ENCODE measurements at regions not wholly inside any gene's neighbourhood (a gene's known extent, or its start where the extent isn't known, plus 50 kb on each side); places are given as distances from the start of the nearest gene placed in this dataset.

- peaks cover 0 to 3% of the 10 kb centered on the region in 2 donors for H3K9me3 ChIP-seq
- no peak for DNase-seq
- no peaks in the 10 kb centered on the region for H3K4me1 ChIP-seq
- no peak overlapping the region for H3K27ac ChIP-seq
- intact Hi-C loops (cut with DNase I; ENCODE audit: low total_unique reads) (no loop called here), in situ Hi-C loops (cut with MboI; ENCODE audit: low pct_ligation_motif_present in 1 of 4, low pct_unique_long_range_greater_than_20kb in 1 of 4, low sequenced_read_pairs in 3 of 4) (no loop called here)
- H3K36me3 ChIP-seq: no peaks in the 10 kb centered on the region
- no peak overlapping the region for H3K4me3 ChIP-seq
- no peak for TF ChIP-seq POLR2A (IDR thresholded peaks at IDR 0.05)
- TF ChIP-seq POLR2AphosphoS5 (IDR thresholded peaks at IDR 0.05): no peak
- TF ChIP-seq EP300 (IDR thresholded peaks at IDR 0.05; ENCODE audit: low read depth): no peak
- TF ChIP-seq, protein P1, sequence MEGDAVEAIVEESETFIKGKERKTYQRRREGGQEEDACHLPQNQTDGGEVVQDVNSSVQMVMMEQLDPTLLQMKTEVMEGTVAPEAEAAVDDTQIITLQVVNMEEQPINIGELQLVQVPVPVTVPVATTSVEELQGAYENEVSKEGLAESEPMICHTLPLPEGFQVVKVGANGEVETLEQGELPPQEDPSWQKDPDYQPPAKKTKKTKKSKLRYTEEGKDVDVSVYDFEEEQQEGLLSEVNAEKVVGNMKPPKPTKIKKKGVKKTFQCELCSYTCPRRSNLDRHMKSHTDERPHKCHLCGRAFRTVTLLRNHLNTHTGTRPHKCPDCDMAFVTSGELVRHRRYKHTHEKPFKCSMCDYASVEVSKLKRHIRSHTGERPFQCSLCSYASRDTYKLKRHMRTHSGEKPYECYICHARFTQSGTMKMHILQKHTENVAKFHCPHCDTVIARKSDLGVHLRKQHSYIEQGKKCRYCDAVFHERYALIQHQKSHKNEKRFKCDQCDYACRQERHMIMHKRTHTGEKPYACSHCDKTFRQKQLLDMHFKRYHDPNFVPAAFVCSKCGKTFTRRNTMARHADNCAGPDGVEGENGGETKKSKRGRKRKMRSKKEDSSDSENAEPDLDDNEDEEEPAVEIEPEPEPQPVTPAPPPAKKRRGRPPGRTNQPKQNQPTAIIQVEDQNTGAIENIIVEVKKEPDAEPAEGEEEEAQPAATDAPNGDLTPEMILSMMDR (IDR thresholded peaks at IDR 0.05): no peak
- no peaks in the 10 kb centered on the region for H3K27me3 ChIP-seq
- WGBS, 2 donors (ENCODE audit: low coverage in 1 of 2): 64 to 100% methylated on average over 1 to 2 of the region's 2 CpGs
Observed at GRCh38 chr7:97466071-97466470, 265.8 kb upstream of the TAC1 start.

DNA sequence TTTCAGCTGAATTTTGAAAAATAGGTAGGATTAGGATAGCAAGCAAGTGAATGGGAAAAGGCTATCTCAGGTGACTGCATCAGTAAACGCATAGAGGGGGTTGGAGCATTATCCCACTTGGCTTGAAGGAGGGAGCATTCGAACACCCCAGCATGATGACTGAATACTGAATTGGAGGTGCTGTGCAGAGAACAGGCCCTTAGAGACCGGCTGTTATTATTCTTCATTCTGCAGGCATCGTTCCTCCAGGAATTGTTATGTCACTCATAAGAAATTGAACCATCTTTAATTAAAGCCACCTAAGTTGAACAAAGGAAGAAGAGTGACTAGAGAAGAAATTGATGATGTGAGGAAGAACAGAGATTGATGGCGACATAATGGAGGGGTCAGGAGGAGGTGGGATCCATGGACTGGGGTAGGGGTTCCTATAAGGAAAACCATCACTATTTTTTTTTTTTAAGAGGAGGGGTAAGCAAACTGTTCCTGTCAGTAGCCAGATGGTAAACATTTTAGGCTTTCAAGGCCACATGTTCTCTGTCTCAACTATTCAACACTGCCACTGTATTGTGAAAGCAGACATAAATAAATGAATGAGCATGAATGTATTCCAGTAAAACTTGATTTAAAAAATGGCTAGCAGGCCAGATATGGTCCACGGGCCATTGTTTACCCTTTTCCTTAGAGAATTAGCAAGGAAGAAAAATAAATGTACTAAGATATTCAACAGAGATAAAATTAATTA is 264.7 kb upstream of the TAC1 start:
- no peaks in the 10 kb centered on the region for H3K36me3 ChIP-seq
- in situ Hi-C loops (cut with MboI; ENCODE audit: low pct_ligation_motif_present in 1 of 4, low pct_unique_long_range_greater_than_20kb in 1 of 4, low sequenced_read_pairs in 3 of 4) (no loop called here), intact Hi-C loops (cut with DNase I; ENCODE audit: low total_unique reads) (no loop called here)
- H3K9me3 ChIP-seq: no peaks in the 10 kb centered on the region
- 64 to 66% methylated on average over 6 of the region's 6 CpGs for WGBS, 2 donors (ENCODE audit: low coverage in 1 of 2)
- H3K4me1 ChIP-seq: no peaks in the 10 kb centered on the region
- no peak for DNase-seq
- no peak overlapping the region for H3K27ac ChIP-seq
- H3K27me3 ChIP-seq: no peaks in the 10 kb centered on the region
- no peak for TF ChIP-seq EP300 (IDR thresholded peaks at IDR 0.05; ENCODE audit: low read depth)
- TF ChIP-seq, protein P1 (IDR thresholded peaks at IDR 0.05): no peak
- TF ChIP-seq POLR2AphosphoS5 (IDR thresholded peaks at IDR 0.05): no peak
- no peak for TF ChIP-seq POLR2A (IDR thresholded peaks at IDR 0.05)
- H3K4me3 ChIP-seq: no peak overlapping the region

- TF ChIP-seq POLR2A (IDR thresholded peaks at IDR 0.05): no peak
- TF ChIP-seq EP300 (IDR thresholded peaks at IDR 0.05; ENCODE audit: low read depth): no peak
- TF ChIP-seq, protein P1 (IDR thresholded peaks at IDR 0.05): no peak
- TF ChIP-seq POLR2AphosphoS5 (IDR thresholded peaks at IDR 0.05): no peak
- Histone ChIP-seq H3K27ac (no peak overlapping the region), H3K36me3 (no peaks in the 10 kb centered on the region), H3K27me3 (no peaks in the 10 kb centered on the region), H3K4me1 (no peaks in the 10 kb centered on the region), H3K4me3 (no peak overlapping the region), H3K9me3 (no peaks in the 10 kb centered on the region)
- 90% methylated on average over 3 of the region's 3 CpGs; no CpG with 5 or more reads in 1 of the 2 donors for WGBS, 2 donors (ENCODE audit: low coverage in 1 of 2)
- in situ Hi-C loops (cut with MboI; ENCODE audit: low pct_ligation_motif_present in 1 of 4, low pct_unique_long_range_greater_than_20kb in 1 of 4, low sequenced_read_pairs in 3 of 4): no loop called here
- DNase-seq: no peak
- intact Hi-C loops (cut with DNase I; ENCODE audit: low total_unique reads): no loop called here
Observed at GRCh38 chr7:97468493-97468892, 263.4 kb upstream of the TAC1 start.

GRCh38 chr7:97470726-97471125 is 261.2 kb upstream of the TAC1 start:
- DNase-seq: no peak
- WGBS, 2 donors (ENCODE audit: low coverage in 1 of 2): 83 to 87% methylated on average over 2 to 5 of the region's 5 CpGs
- TF ChIP-seq, protein P1 (IDR thresholded peaks at IDR 0.05): no peak
- TF ChIP-seq EP300 (IDR thresholded peaks at IDR 0.05; ENCODE audit: low read depth) (no peak), POLR2A (IDR thresholded peaks at IDR 0.05) (no peak), POLR2AphosphoS5 (IDR thresholded peaks at IDR 0.05) (no peak)
- no peak overlapping the region for H3K27ac ChIP-seq
- intact Hi-C loops (cut with DNase I; ENCODE audit: low total_unique reads): no loop called here
- H3K4me3 ChIP-seq: no peak overlapping the region
- no peaks in the 10 kb centered on the region for H3K4me1 ChIP-seq
- in situ Hi-C loops (cut with MboI; ENCODE audit: low pct_ligation_motif_present in 1 of 4, low pct_unique_long_range_greater_than_20kb in 1 of 4, low sequenced_read_pairs in 3 of 4): no loop called here
- no peaks in the 10 kb centered on the region for H3K27me3 ChIP-seq
- no peaks in the 10 kb centered on the region for H3K36me3 ChIP-seq
- no peaks in the 10 kb centered on the region for H3K9me3 ChIP-seq

Measured in transverse colon (tissue), 4 donors.